ENCODE measurements at regions not wholly inside any gene's neighbourhood (a gene's known extent, or its start where the extent isn't known, plus 50 kb on each side); places are given as distances from the start of the nearest gene placed in this dataset.
A peak's percentile ranks its signal among the peaks of the same experiment; 100 is the strongest.

- no peak overlapping the region for H3K4me3 ChIP-seq
- H3K9me2 ChIP-seq (ENCODE audit: insufficient read depth), result no peaks in the 10 kb centered on the region
- H2AFZ ChIP-seq, result no peak overlapping the region
- H3K27me3 ChIP-seq (replicated peaks; ENCODE audit: insufficient read depth), result no peaks in the 10 kb centered on the region
- no peak overlapping the region for H3K4me2 ChIP-seq (ENCODE audit: unreplicated experiment)
- H3F3A ChIP-seq (ENCODE audit: insufficient read depth), result no peaks in the 10 kb centered on the region
- H3K36me3 ChIP-seq (ENCODE audit: low read depth), result no peaks in the 10 kb centered on the region
- H4K20me1 ChIP-seq (ENCODE audit: insufficient read depth), result no peaks in the 10 kb centered on the region
- in situ Hi-C loops (cut with MboI), result loop anchor here (10.0 kb wide), 1 partner anchor 196 kb away; no protein-coding TSS in a partner anchor
- no peak for TF ChIP-seq EZH2phosphoT487 (IDR thresholded peaks at IDR 0.05; ENCODE audit: insufficient read depth, low read depth)
- TF ChIP-seq EZH2 (IDR thresholded peaks at IDR 0.05; ENCODE audit: insufficient read depth, poor library complexity, severe bottlenecking), result no peak
- H3K4me1 ChIP-seq (ENCODE audit: insufficient read depth), result peaks cover 9% of the 10 kb centered on the region; the same call in 1 of the 2 replicates
- H3K9ac ChIP-seq, result no peak overlapping the region
- peak; percentile 32 for DNase-seq
- H3K27ac ChIP-seq, result no peak overlapping the region
- H3K9me3 ChIP-seq (ENCODE audit: low read depth), result no peaks in the 10 kb centered on the region
- no peaks in the 10 kb centered on the region for H3K79me2 ChIP-seq (ENCODE audit: insufficient read depth)
These were observed 96.3 kb downstream of the NOL4 start for GRCh38 chr18:34128436-34128835.

GRCh38 chr18:34126121-34126520 lies 98.6 kb downstream of the NOL4 start:
- 28 to 33% methylated on average over 3 of the region's 3 CpGs for WGBS, 2 experiments (ENCODE audit: low coverage in 1 of 2, low lambda C conversion rate in 2 of 2, missing lambda C conversion rate in 2 of 2)

GRCh38 chr18:34122724-34123334 lies 101.9 kb downstream of the NOL4 start:
- H3K27ac ChIP-seq, result no peak overlapping the region
- DNase-seq, result peak; percentile 76
- no peaks in the 10 kb centered on the region for H3K79me2 ChIP-seq (ENCODE audit: insufficient read depth)
- H3K9me3 ChIP-seq (ENCODE audit: low read depth), result no peaks in the 10 kb centered on the region
- no peak overlapping the region for H3K4me2 ChIP-seq (ENCODE audit: unreplicated experiment)
- no peaks in the 10 kb centered on the region for H3K27me3 ChIP-seq (replicated peaks; ENCODE audit: insufficient read depth)
- H3K4me1 ChIP-seq (ENCODE audit: insufficient read depth), result no peaks in the 10 kb centered on the region
- H3F3A ChIP-seq (ENCODE audit: insufficient read depth), result no peaks in the 10 kb centered on the region
- H3K36me3 ChIP-seq (ENCODE audit: low read depth), result no peaks in the 10 kb centered on the region
- no peaks in the 10 kb centered on the region for H3K9me2 ChIP-seq (ENCODE audit: insufficient read depth)
- H3K9ac ChIP-seq, result no peak overlapping the region
- 28 to 32% methylated on average over 4 of the region's 4 CpGs for WGBS, 2 experiments (ENCODE audit: low coverage in 1 of 2, low lambda C conversion rate in 2 of 2, missing lambda C conversion rate in 2 of 2)
- H2AFZ ChIP-seq, result no peak overlapping the region
- no peaks in the 10 kb centered on the region for H4K20me1 ChIP-seq (ENCODE audit: insufficient read depth)
- TF ChIP-seq EZH2 (IDR thresholded peaks at IDR 0.05; ENCODE audit: insufficient read depth, poor library complexity, severe bottlenecking), result no peak
- no peak for TF ChIP-seq EZH2phosphoT487 (IDR thresholded peaks at IDR 0.05; ENCODE audit: insufficient read depth, low read depth)
- in situ Hi-C loops (cut with MboI), result loop anchor here (10.0 to 25.0 kb wide), 2 partner anchors 202 to 664 kb away; no protein-coding TSS in a partner anchor
- H3K4me3 ChIP-seq, result no peak overlapping the region

More at GRCh38 chr18:34126121-34126520, 98.6 kb downstream of the NOL4 start:
- H4K20me1 ChIP-seq (ENCODE audit: insufficient read depth), result no peaks in the 10 kb centered on the region
- no peaks in the 10 kb centered on the region for H3K36me3 ChIP-seq (ENCODE audit: low read depth)
- no peak for TF ChIP-seq EZH2phosphoT487 (IDR thresholded peaks at IDR 0.05; ENCODE audit: insufficient read depth, low read depth)
- no peak for TF ChIP-seq EZH2 (IDR thresholded peaks at IDR 0.05; ENCODE audit: insufficient read depth, poor library complexity, severe bottlenecking)
- H3K27ac ChIP-seq, result no peak overlapping the region
- H3K4me1 ChIP-seq (ENCODE audit: insufficient read depth), result peaks cover 9% of the 10 kb centered on the region; the same call in 1 of the 2 replicates
- H3K9me2 ChIP-seq (ENCODE audit: insufficient read depth), result no peaks in the 10 kb centered on the region
- H3F3A ChIP-seq (ENCODE audit: insufficient read depth), result no peaks in the 10 kb centered on the region
- H2AFZ ChIP-seq, result peak overlapping the region; percentile 40; the same call in 1 of the 2 replicates
- in situ Hi-C loops (cut with MboI), result loop anchor here (10.0 kb wide), 1 partner anchor 199 kb away; no protein-coding TSS in a partner anchor
- H3K9ac ChIP-seq, result no peak overlapping the region
- no peak overlapping the region for H3K4me3 ChIP-seq
- no peak overlapping the region for H3K4me2 ChIP-seq (ENCODE audit: unreplicated experiment)
- H3K79me2 ChIP-seq (ENCODE audit: insufficient read depth), result no peaks in the 10 kb centered on the region
- H3K27me3 ChIP-seq (replicated peaks; ENCODE audit: insufficient read depth), result no peaks in the 10 kb centered on the region
- H3K9me3 ChIP-seq (ENCODE audit: low read depth), result no peaks in the 10 kb centered on the region
- no peak for DNase-seq

GRCh38 chr18:34121200-34121721 lies 103.5 kb downstream of the NOL4 start:
- in situ Hi-C loops (cut with MboI), result loop anchor here (10.0 to 25.0 kb wide), 2 partner anchors 204 to 666 kb away; no protein-coding TSS in a partner anchor
- H3K27me3 ChIP-seq (replicated peaks; ENCODE audit: insufficient read depth), result no peaks in the 10 kb centered on the region
- 51 to 55% methylated on average over 4 of the region's 4 CpGs for WGBS, 2 experiments (ENCODE audit: low coverage in 1 of 2, low lambda C conversion rate in 2 of 2, missing lambda C conversion rate in 2 of 2)
- no peaks in the 10 kb centered on the region for H3K36me3 ChIP-seq (ENCODE audit: low read depth)
- no peak overlapping the region for H3K4me3 ChIP-seq
- H3K4me1 ChIP-seq (ENCODE audit: insufficient read depth), result no peaks in the 10 kb centered on the region
- H2AFZ ChIP-seq, result no peak overlapping the region
- TF ChIP-seq EZH2 (IDR thresholded peaks at IDR 0.05; ENCODE audit: insufficient read depth, poor library complexity, severe bottlenecking) (no peak), EZH2phosphoT487 (IDR thresholded peaks at IDR 0.05; ENCODE audit: insufficient read depth, low read depth) (no peak)
- no peaks in the 10 kb centered on the region for H4K20me1 ChIP-seq (ENCODE audit: insufficient read depth)
- no peak overlapping the region for H3K9ac ChIP-seq
- no peaks in the 10 kb centered on the region for H3F3A ChIP-seq (ENCODE audit: insufficient read depth)
- no peak overlapping the region for H3K27ac ChIP-seq
- no peaks in the 10 kb centered on the region for H3K9me2 ChIP-seq (ENCODE audit: insufficient read depth)
- no peaks in the 10 kb centered on the region for H3K9me3 ChIP-seq (ENCODE audit: low read depth)
- peak; percentile 23 for DNase-seq
- no peak overlapping the region for H3K4me2 ChIP-seq (ENCODE audit: unreplicated experiment)
- H3K79me2 ChIP-seq (ENCODE audit: insufficient read depth), result no peaks in the 10 kb centered on the region
